ENCODE measurements at regions not wholly inside any gene's neighbourhood (a gene's known extent, or its start where the extent isn't known, plus 50 kb on each side); places are given as distances from the start of the nearest gene placed in this dataset.

DNA sequence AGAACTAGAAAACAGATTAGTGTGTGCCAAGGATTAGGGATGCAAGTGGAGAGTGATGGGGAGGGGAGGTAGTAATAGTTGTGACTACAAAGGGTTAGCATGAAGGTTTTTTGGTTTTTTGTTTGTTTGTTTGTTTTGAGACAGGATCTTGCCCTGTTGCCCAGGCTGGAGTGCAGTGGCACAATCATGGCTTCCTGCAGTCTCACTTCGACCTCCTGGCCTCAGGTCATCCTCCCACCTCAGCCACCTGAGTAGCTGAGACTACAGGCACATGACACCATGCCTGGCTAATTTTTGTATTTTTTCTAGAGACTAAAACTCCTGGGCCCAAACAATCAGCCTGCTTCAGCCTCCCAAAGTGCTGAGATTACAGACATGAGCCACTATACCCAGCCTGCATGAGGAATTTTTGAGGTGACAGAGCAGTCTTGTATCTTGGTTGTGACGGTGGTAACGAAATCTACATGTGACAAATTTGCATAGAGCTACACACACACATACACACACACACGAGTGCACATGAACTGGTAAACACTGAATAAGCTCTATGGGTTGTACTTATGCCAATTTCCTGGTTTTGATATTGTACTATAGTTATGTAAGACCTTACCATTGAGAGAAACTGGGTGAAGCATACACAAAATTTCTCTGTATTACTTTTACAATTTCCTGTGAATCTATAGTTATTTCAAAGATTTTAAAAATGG, 59.6 kb upstream of the TOM1L1 start:
- intact Hi-C loops (cut with DNase I; ENCODE audit: low total_unique reads): no loop called here
- 42 to 47% methylated on average over 4 of the region's 4 CpGs for WGBS, 2 donors

DNA sequence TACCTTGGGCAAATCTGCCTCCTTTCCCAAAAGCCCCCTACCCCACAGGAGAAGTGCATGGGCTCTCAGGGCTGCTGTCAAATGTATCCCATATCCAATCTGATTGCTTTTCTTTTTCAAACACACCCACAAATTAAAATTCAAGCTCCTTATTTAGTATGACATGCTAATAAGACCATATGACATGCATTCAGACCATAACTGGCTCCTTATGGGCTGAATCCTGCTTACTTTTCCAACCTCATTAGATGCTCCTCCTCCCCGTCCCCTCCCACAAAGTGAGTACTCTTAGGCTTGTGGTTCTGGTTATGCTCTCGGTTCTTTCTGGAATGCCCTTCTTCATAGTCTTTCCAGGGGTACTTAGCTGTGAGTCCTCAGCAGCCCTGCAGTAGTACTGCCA, 59.0 kb upstream of the TOM1L1 start:
- WGBS, 2 donors: 60 to 62% methylated on average over 2 of the region's 2 CpGs
- intact Hi-C loops (cut with DNase I; ENCODE audit: low total_unique reads): no loop called here
- no peak for DNase-seq (ENCODE audit: low spot score in 2 of 2)
- no peak overlapping the region for H3K4me3 ChIP-seq (ENCODE audit: low read depth, poor library complexity, severe bottlenecking)
- no peak for TF ChIP-seq POLR2A (IDR thresholded peaks at IDR 0.05)
- TF ChIP-seq, protein P1, sequence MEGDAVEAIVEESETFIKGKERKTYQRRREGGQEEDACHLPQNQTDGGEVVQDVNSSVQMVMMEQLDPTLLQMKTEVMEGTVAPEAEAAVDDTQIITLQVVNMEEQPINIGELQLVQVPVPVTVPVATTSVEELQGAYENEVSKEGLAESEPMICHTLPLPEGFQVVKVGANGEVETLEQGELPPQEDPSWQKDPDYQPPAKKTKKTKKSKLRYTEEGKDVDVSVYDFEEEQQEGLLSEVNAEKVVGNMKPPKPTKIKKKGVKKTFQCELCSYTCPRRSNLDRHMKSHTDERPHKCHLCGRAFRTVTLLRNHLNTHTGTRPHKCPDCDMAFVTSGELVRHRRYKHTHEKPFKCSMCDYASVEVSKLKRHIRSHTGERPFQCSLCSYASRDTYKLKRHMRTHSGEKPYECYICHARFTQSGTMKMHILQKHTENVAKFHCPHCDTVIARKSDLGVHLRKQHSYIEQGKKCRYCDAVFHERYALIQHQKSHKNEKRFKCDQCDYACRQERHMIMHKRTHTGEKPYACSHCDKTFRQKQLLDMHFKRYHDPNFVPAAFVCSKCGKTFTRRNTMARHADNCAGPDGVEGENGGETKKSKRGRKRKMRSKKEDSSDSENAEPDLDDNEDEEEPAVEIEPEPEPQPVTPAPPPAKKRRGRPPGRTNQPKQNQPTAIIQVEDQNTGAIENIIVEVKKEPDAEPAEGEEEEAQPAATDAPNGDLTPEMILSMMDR (IDR thresholded peaks at IDR 0.05): no peak

More for the DNA sequence above, 59.6 kb upstream of the TOM1L1 start:
- no peak for DNase-seq (ENCODE audit: low spot score in 2 of 2)
- TF ChIP-seq, protein P1 (IDR thresholded peaks at IDR 0.05): no peak
- TF ChIP-seq POLR2A (IDR thresholded peaks at IDR 0.05): no peak
- no peak overlapping the region for H3K4me3 ChIP-seq (ENCODE audit: low read depth, poor library complexity, severe bottlenecking)

DNA sequence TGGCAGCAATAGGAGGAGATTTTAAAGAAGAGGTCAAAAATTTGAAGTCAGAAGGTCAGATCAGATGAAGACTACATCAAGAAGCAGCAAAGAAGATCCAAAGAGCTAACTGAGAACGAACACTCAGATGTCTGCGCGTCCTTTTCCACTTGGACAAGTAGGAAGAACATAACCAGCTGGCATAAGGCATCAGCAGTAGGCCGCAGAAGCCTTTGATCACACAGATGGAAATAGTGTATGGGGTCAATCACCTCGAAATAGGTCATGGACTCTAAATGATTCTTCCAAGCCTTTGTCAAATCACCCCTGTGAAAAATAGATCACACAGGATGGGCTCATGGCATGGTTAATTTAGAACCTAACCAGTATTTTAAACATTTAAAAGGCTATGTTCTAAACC, 56.4 kb upstream of the TOM1L1 start:
- no peak overlapping the region for H3K4me3 ChIP-seq (ENCODE audit: low read depth, poor library complexity, severe bottlenecking)
- intact Hi-C loops (cut with DNase I; ENCODE audit: low total_unique reads): no loop called here
- DNase-seq (ENCODE audit: low spot score in 2 of 2): no peak
- WGBS, 2 donors: 60 to 75% methylated on average over 5 of the region's 5 CpGs
- TF ChIP-seq, protein P1 (IDR thresholded peaks at IDR 0.05): no peak
- no peak for TF ChIP-seq POLR2A (IDR thresholded peaks at IDR 0.05)

DNA sequence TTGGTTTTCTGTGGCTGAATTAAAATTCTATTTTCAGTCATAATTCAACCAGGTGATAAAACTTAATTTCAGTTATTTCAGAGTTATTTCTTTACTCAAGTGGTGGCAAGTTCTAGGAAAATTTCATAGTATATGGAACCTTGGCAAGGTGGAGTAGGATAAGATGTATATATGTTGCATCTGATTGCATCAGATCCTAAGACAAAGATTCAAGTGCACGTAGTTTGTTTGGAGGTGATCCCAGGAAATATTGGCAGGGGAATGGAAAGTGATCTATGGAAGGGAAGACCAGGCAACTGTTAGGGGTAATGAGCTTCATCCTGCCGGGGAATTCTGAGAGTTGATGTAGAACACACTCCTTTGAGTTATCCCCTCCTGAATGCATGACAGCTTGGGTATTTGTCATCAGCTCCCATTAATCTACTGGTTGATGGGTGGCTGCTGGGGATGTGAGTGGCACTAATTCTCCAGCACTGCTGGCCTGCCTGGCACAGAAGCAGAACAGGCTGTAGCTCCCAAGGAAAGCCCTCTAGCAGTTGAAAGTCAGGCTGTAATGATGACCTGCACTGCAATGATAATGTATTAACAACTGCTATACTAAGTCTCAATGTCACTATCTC, 52.2 kb upstream of the TOM1L1 start:
- 39 to 58% methylated on average over 2 of the region's 2 CpGs for WGBS, 2 donors
- TF ChIP-seq, protein P1 (IDR thresholded peaks at IDR 0.05): no peak
- TF ChIP-seq POLR2A (IDR thresholded peaks at IDR 0.05): no peak
- no peak overlapping the region for H3K4me3 ChIP-seq (ENCODE audit: low read depth, poor library complexity, severe bottlenecking)
- intact Hi-C loops (cut with DNase I; ENCODE audit: low total_unique reads): no loop called here
- no peak for DNase-seq (ENCODE audit: low spot score in 2 of 2)

DNA sequence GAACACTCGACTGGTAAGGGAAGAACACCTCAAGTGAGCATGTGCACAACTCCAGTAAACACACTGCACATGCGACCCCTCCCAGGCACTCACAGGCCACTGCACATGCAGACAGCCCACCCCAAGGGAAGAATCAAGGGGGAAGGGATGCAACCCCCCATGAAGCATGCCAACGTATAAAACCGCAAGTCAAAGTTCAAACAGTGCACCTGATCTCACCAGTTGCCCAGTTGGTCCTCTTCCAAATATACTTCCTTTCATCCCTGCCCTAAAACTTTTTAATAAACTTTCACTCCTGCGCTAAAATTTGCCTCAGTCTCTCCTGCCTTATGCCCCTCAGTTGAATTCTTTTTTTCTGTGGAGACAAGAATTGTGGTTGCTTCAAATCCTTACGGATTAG, 51.0 kb upstream of the TOM1L1 start:
- intact Hi-C loops (cut with DNase I; ENCODE audit: low total_unique reads): no loop called here
- no peak overlapping the region for H3K4me3 ChIP-seq (ENCODE audit: low read depth, poor library complexity, severe bottlenecking)
- 66 to 78% methylated on average over 6 of the region's 6 CpGs for WGBS, 2 donors
- no peak for TF ChIP-seq POLR2A (IDR thresholded peaks at IDR 0.05)
- TF ChIP-seq, protein P1 (IDR thresholded peaks at IDR 0.05): no peak
- no peak for DNase-seq (ENCODE audit: low spot score in 2 of 2)

Measured in lower leg skin (tissue), 4 donors.